IMR-90 (cell line): ENCODE measurements at regions not wholly inside any gene's neighbourhood (a gene's known extent, or its start where the extent isn't known, plus 50 kb on each side); places are given as distances from the start of the nearest gene placed in this dataset.

Experiments
- ATAC-seq: fragments of 200-7000 bp; cut with Tn5 transposase; 2 replicates; pipeline ENCODE4 v1.9.1; 2020; ENCODE audit warnings: low read depth, mild to moderate bottlenecking, moderate library complexity
- BruUV-seq: library from RNA; stranded (reverse); fragments of 400-500 nt; replicated peaks from 2 replicates; lab custom pipeline; 2021; lab: Mats Ljungman, UMichigan
- CTCF ChIA-PET: fragments of 300-600 bp; formaldehyde crosslinking; extraction: SDS; loops from one replicate; lab custom pipeline; 2021; ENCODE audit warnings: antibody characterized with exemption; lab: Yijun Ruan, JAX
- POLR2A ChIA-PET: fragments of 300-600 bp; sonication (Branson Sonifier 250); formaldehyde crosslinking; loops from one replicate; lab custom pipeline; 2022; ENCODE audit warnings: antibody characterized with exemption; ENCODE audit not compliant: unreplicated experiment; lab: Charles Lee
- DNase-seq: peaks from one replicate; pipeline ENCODE4 v3.0.0; 2013
- H2AFZ ChIP-seq: replicated peaks from 2 replicates; pipeline ENCODE3; 2013; ENCODE audit warnings: low read length, mild to moderate bottlenecking; ENCODE audit not compliant: poor library complexity
- H2AK5ac ChIP-seq: 2 replicates; pipeline ENCODE4 v1.6.1; 2013; ENCODE audit warnings: low read depth, low read length, inconsistent platforms
- H2AK9ac ChIP-seq: replicated peaks from 2 replicates; pipeline ENCODE3; 2013; ENCODE audit warnings: mild to moderate bottlenecking, low read depth, low read length, moderate library complexity; ENCODE audit not compliant: poor library complexity
- H2BK120ac ChIP-seq: 2 replicates; pipeline ENCODE4 v1.6.1; 2013; ENCODE audit warnings: low read depth, low read length, inconsistent platforms
- H2BK15ac ChIP-seq: 3 replicates; pipeline ENCODE4 v1.6.1; 2013; ENCODE audit warnings: low read depth, low read length, inconsistent platforms
- H2BK20ac ChIP-seq: 2 replicates; pipeline ENCODE4 v1.6.1; 2013; ENCODE audit warnings: low read depth, mild to moderate bottlenecking, inconsistent platforms, low read length, moderate library complexity
- H2BK5ac ChIP-seq: 2 replicates; pipeline ENCODE4 v1.6.1; 2013; ENCODE audit warnings: mild to moderate bottlenecking, low read depth, low read length, inconsistent platforms; ENCODE audit not compliant: poor library complexity, severe bottlenecking
- H3K14ac ChIP-seq: replicated peaks from 2 replicates; pipeline ENCODE4 v1.6.1; 2013; ENCODE audit warnings: low read depth, low read length, inconsistent platforms
- H3K18ac ChIP-seq: 2 replicates; pipeline ENCODE4 v1.6.1; 2013; ENCODE audit warnings: low read depth, low read length, control low read depth
- H3K23ac ChIP-seq: 2 replicates; pipeline ENCODE4 v1.6.1; 2013; ENCODE audit warnings: low read depth, low read length, inconsistent platforms
- H3K27ac ChIP-seq: 2 replicates; pipeline ENCODE4 v1.5.1; 2013; ENCODE audit warnings: mild to moderate bottlenecking, control low read depth, low read length; ENCODE audit not compliant: insufficient read depth
- H3K27me3 ChIP-seq: 2 replicates; pipeline ENCODE4 v1.6.1; 2013; ENCODE audit warnings: low read length; ENCODE audit not compliant: control insufficient read depth, insufficient read depth
- H3K36me3 ChIP-seq: 2 replicates; pipeline ENCODE4 v1.6.1; 2013; ENCODE audit warnings: low read length, mixed read lengths; ENCODE audit not compliant: control insufficient read depth, insufficient read depth
- H3K4ac ChIP-seq: 2 replicates; pipeline ENCODE4 v1.6.1; 2013; ENCODE audit warnings: low read depth, low read length, inconsistent platforms
- H3K4me1 ChIP-seq: 2 replicates; pipeline ENCODE4 v1.6.1; 2013; ENCODE audit warnings: low read length, mixed read lengths; ENCODE audit not compliant: control insufficient read depth, insufficient read depth
- H3K4me2 ChIP-seq: 2 replicates; pipeline ENCODE4 v1.6.1; 2013; ENCODE audit warnings: low read depth, mild to moderate bottlenecking, control low read depth, low read length, moderate library complexity
- H3K4me3 ChIP-seq: 2 replicates; pipeline ENCODE4 v1.5.1; 2013; ENCODE audit warnings: low read depth, mild to moderate bottlenecking, control low read depth, low read length, moderate library complexity; ENCODE audit not compliant: insufficient read depth
- H3K56ac ChIP-seq: 2 replicates; pipeline ENCODE4 v1.6.1; 2013; ENCODE audit warnings: low read length, inconsistent platforms; ENCODE audit not compliant: insufficient read depth; ENCODE audit errors: extremely low read depth
- H3K79me1 ChIP-seq, 2 experiments: 2 replicates each; pipeline ENCODE4 v1.6.1; 2013; ENCODE audit warnings: low read length in 2 of 2, inconsistent platforms in 1 of 2, low read depth in 1 of 2
- H3K9ac ChIP-seq: 2 replicates; pipeline ENCODE4 v1.6.1; 2013; ENCODE audit warnings: low read depth, low read length, control low read depth
- H3K9me1 ChIP-seq: 2 replicates; pipeline ENCODE4 v1.6.1; 2013; ENCODE audit warnings: low read length, inconsistent platforms; ENCODE audit not compliant: insufficient read depth
- H3K9me3 ChIP-seq: 2 replicates; pipeline ENCODE4 v1.6.1; 2013; ENCODE audit warnings: low read length; ENCODE audit not compliant: control insufficient read depth, insufficient read depth
- H4K20me1 ChIP-seq: 2 replicates; pipeline ENCODE4 v1.6.1; 2013; ENCODE audit warnings: low read length, inconsistent platforms; ENCODE audit not compliant: insufficient read depth
- H4K5ac ChIP-seq: 2 replicates; pipeline ENCODE4 v1.6.1; 2013; ENCODE audit warnings: mild to moderate bottlenecking, low read depth, low read length, control low read depth
- H4K8ac ChIP-seq, 2 experiments: 2 replicates each; pipeline ENCODE4 v1.6.1; 2013; ENCODE audit warnings: low read depth in 2 of 2, low read length in 2 of 2, control low read depth in 1 of 2, inconsistent platforms in 1 of 2
- H4K91ac ChIP-seq: 2 replicates; pipeline ENCODE4 v1.6.1; 2013; ENCODE audit warnings: low read depth, low read length, inconsistent platforms; ENCODE audit not compliant: insufficient read depth
- CEBPB ChIP-seq: IDR thresholded peaks from 2 replicates; pipeline ENCODE4 v1.6.1; 2012; ENCODE audit warnings: low read depth, low read length, improper control_type of control experiment
- CHD1 ChIP-seq: IDR thresholded peaks from 2 replicates; pipeline ENCODE4 v1.6.1; 2012; ENCODE audit warnings: low read depth, low read length, improper control_type of control experiment
- MAZ ChIP-seq: IDR thresholded peaks from 2 replicates; pipeline ENCODE4 v1.6.1; 2012; ENCODE audit warnings: low read depth, mild to moderate bottlenecking, low read length, improper control_type of control experiment, moderate library complexity, borderline replicate concordance
- NFE2L2 ChIP-seq: fragments of 150-350 bp; IDR thresholded peaks from 2 replicates; pipeline ENCODE4 v1.6.1; 2016; ENCODE audit warnings: low read depth, mild to moderate bottlenecking, low read length
- WGBS, 2 experiments: methylation state at CpG; one replicate each; pipeline versions ENCODE4 v1.1.5 to v1.1.7; 2013; ENCODE audit warnings: missing lambda C conversion rate in 2 of 2; ENCODE audit not compliant: insufficient read length in 1 of 2; ENCODE audit errors: extremely low coverage in 2 of 2; 5-methylcytosine and 5-hydroxymethylcytosine counted together
- dilution Hi-C: fragments of 300-500 bp; cut with HindIII; formaldehyde crosslinking; loops from one replicate; pipeline ENCODE4 v1.14.3; 2018; ENCODE audit warnings: low sequenced_read_pairs; ENCODE audit not compliant: unreplicated experiment
- in situ Hi-C: fragments of 300-500 bp; cut with MboI; formaldehyde crosslinking; loops from 3 replicates; pipeline ENCODE4 v1.14.3; 2019; ENCODE audit warnings: low sequenced_read_pairs, inconsistent platforms, mixed read lengths
- intact Hi-C: fragments of 100-400 bp; cut with micrococcal nuclease; formaldehyde crosslinking; loops from 2 replicates; pipeline ENCODE4 v1.10.0; 2022
- TF ChIP-seq, protein P1 (sequence below): fragments of 150-350 bp; IDR thresholded peaks from 2 replicates; pipeline ENCODE4 v1.6.1; 2016; ENCODE audit warnings: low read depth, mild to moderate bottlenecking, low read length, moderate library complexity, borderline replicate concordance

DNA sequence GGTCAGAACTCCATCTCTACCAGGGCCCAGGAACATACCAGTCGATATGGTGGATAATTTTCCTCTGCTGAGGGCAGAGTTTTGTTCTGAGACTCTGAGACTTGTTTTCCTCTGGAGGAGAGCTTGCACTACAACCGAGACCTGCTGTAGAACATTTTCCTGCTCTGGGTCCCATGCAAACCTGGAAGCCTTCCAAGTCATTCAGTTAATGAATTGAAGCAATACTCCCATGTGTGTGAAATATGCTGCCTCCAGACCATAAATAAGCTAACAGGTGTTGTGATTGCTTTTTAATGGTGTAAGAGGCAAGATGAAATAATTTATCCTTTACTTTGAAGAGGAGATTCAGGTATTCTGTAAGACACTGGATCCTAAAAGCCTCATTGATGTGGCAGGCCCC lies 372.8 kb downstream of the TMEM167A start:
- Histone ChIP-seq H3K9me1 (no peaks in the 10 kb centered on the region), H3K14ac (no peak overlapping the region), H3K27me3 (no peaks in the 10 kb centered on the region), H2BK120ac (no peak overlapping the region), H2BK5ac (no peak overlapping the region), H4K91ac (no peak overlapping the region), H3K79me1 (no peaks in the 10 kb centered on the region), H3K4me3 (no peak overlapping the region), H3K56ac (no peak overlapping the region), H3K9ac (no peak overlapping the region), H3K36me3 (no peaks in the 10 kb centered on the region), H3K27ac (no peak overlapping the region), H4K8ac (no peak overlapping the region), H2BK15ac (no peak overlapping the region), H3K23ac (no peak overlapping the region), H2BK20ac (no peak overlapping the region), H2AFZ (no peak overlapping the region), H4K20me1 (no peaks in the 10 kb centered on the region), H2AK5ac (no peak overlapping the region), H2AK9ac (no peak overlapping the region), H3K4me2 (no peak overlapping the region), H3K4ac (no peak overlapping the region), H3K4me1 (no peaks in the 10 kb centered on the region), H3K9me3 (no peaks in the 10 kb centered on the region), H4K5ac (no peak overlapping the region), H3K18ac (no peak overlapping the region)
- intact Hi-C loops, result no loop called here
- WGBS, 2 experiments, result no CpG with 5 or more reads among the region's 2 CpGs
- CTCF ChIA-PET, result no interaction called here
- in situ Hi-C loops, result no loop called here
- ATAC-seq (no peak), DNase-seq (no peak)
- TF ChIP-seq CEBPB (no peak), MAZ (no peak), CHD1 (no peak), NFE2L2 (no peak)
- TF ChIP-seq, protein P1, sequence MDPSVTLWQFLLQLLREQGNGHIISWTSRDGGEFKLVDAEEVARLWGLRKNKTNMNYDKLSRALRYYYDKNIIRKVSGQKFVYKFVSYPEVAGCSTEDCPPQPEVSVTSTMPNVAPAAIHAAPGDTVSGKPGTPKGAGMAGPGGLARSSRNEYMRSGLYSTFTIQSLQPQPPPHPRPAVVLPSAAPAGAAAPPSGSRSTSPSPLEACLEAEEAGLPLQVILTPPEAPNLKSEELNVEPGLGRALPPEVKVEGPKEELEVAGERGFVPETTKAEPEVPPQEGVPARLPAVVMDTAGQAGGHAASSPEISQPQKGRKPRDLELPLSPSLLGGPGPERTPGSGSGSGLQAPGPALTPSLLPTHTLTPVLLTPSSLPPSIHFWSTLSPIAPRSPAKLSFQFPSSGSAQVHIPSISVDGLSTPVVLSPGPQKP, result no peak
- POLR2A ChIA-PET, result no interaction called here
- dilution Hi-C loops, result no loop called here
- no TSS peak for BruUV-seq
